GM23338 (cell line): ENCODE measurements at regions not wholly inside any gene's neighbourhood (a gene's known extent, or its start where the extent isn't known, plus 50 kb on each side); places are given as distances from the start of the nearest gene placed in this dataset.

Source experiments
- CREB1 ChIP-seq: fragments of 250-450 bp; sonication (Bioruptor Pico); IDR thresholded peaks from 2 replicates; pipeline ENCODE4 v1.5.0; 2020; ENCODE audit warnings: low read depth, mild to moderate bottlenecking, moderate library complexity
- EZH2 ChIP-seq: fragments of 200-600 bp; sonication (generic); IDR thresholded peaks from one replicate; pipeline ENCODE4 v1.8.0; 2017; ENCODE audit warnings: antibody characterized with exemption, mild to moderate bottlenecking, low read depth; ENCODE audit not compliant: unreplicated experiment
- EZH2phosphoT487 ChIP-seq: fragments of 200-600 bp; sonication (generic); IDR thresholded peaks from one replicate; pipeline ENCODE4 v1.8.1; 2018; ENCODE audit warnings: antibody characterized with exemption; ENCODE audit not compliant: unreplicated experiment
- JUNB ChIP-seq: IDR thresholded peaks from one replicate; pipeline ENCODE4 v1.6.1; 2016; ENCODE audit warnings: antibody characterized with exemption; ENCODE audit not compliant: unreplicated experiment
- NANOG ChIP-seq: IDR thresholded peaks from 2 replicates; pipeline ENCODE4 v1.6.1; 2016; ENCODE audit warnings: antibody characterized with exemption, borderline replicate concordance
- POLR2AphosphoS5 ChIP-seq: IDR thresholded peaks from 2 replicates; pipeline ENCODE4 v1.6.1; 2016; ENCODE audit warnings: antibody characterized with exemption, low read depth
- STAT1 ChIP-seq: IDR thresholded peaks from one replicate; pipeline ENCODE4 v1.6.1; 2016; ENCODE audit warnings: antibody characterized with exemption; ENCODE audit not compliant: unreplicated experiment
- ZNF114 ChIP-seq: fragments of 250-450 bp; sonication (Bioruptor Pico); IDR thresholded peaks from 2 replicates; pipeline ENCODE4 v1.5.0; 2020; ENCODE audit warnings: mild to moderate bottlenecking, moderate library complexity
- ZNF331 ChIP-seq: fragments of 250-450 bp; sonication (Bioruptor Pico); IDR thresholded peaks from 2 replicates; pipeline ENCODE4 v1.5.0; 2020; ENCODE audit warnings: low read depth, mild to moderate bottlenecking, moderate library complexity
- TF ChIP-seq, protein P1 (sequence below), 2 experiments: fragments of 200-600 bp in 1 of 2; sonication (generic) in 1 of 2; conservative IDR thresholded peaks; 2 replicates each; pipeline versions ENCODE4 v1.5.1 to v1.6.1; 2016 to 2017; ENCODE audit warnings: antibody characterized with exemption in 2 of 2, low read depth in 2 of 2, mild to moderate bottlenecking in 2 of 2, moderate library complexity in 1 of 2
- TF ChIP-seq, protein P2 (sequence below): IDR thresholded peaks from 2 replicates; pipeline ENCODE4 v1.6.1; 2016; ENCODE audit warnings: antibody characterized with exemption
- TF ChIP-seq, protein P3 (sequence below): IDR thresholded peaks from one replicate; pipeline ENCODE4 v1.6.1; 2018; ENCODE audit warnings: antibody characterized with exemption; ENCODE audit not compliant: unreplicated experiment
- TF ChIP-seq, protein P4 (sequence below): fragments of 250-450 bp; sonication (Bioruptor Pico); IDR thresholded peaks from 2 replicates; pipeline ENCODE4 v1.5.0; 2020; ENCODE audit warnings: mild to moderate bottlenecking, moderate library complexity

DNA sequence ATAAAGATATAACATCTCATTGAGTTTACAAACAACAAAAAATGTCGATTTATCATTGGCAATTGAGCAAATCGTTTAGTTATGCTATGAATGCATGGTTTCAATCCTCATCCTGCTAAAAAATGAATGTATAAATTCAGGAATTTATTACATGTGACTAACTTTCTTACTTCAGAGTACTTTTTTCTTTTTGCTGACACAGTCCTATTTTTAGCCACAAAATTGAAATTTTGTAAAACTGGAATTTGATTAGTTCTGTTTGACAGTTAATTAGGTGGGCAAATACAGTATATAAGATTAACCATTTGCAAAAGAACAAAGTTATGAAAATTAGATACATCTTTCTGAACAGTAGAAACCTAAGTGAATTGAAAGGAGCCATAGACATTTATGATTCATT, 925.0 kb upstream of the CHORDC1 start:
- TF ChIP-seq, protein P1, sequence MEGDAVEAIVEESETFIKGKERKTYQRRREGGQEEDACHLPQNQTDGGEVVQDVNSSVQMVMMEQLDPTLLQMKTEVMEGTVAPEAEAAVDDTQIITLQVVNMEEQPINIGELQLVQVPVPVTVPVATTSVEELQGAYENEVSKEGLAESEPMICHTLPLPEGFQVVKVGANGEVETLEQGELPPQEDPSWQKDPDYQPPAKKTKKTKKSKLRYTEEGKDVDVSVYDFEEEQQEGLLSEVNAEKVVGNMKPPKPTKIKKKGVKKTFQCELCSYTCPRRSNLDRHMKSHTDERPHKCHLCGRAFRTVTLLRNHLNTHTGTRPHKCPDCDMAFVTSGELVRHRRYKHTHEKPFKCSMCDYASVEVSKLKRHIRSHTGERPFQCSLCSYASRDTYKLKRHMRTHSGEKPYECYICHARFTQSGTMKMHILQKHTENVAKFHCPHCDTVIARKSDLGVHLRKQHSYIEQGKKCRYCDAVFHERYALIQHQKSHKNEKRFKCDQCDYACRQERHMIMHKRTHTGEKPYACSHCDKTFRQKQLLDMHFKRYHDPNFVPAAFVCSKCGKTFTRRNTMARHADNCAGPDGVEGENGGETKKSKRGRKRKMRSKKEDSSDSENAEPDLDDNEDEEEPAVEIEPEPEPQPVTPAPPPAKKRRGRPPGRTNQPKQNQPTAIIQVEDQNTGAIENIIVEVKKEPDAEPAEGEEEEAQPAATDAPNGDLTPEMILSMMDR (conservative IDR thresholded peaks at IDR 0.05; ENCODE audit: low read depth in 2 of 2), result no peak
- no peak for TF ChIP-seq EZH2
- TF ChIP-seq, protein P2, sequence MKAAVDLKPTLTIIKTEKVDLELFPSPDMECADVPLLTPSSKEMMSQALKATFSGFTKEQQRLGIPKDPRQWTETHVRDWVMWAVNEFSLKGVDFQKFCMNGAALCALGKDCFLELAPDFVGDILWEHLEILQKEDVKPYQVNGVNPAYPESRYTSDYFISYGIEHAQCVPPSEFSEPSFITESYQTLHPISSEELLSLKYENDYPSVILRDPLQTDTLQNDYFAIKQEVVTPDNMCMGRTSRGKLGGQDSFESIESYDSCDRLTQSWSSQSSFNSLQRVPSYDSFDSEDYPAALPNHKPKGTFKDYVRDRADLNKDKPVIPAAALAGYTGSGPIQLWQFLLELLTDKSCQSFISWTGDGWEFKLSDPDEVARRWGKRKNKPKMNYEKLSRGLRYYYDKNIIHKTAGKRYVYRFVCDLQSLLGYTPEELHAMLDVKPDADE, result no peak
- TF ChIP-seq JUNB, result no peak
- no peak for TF ChIP-seq EZH2phosphoT487
- TF ChIP-seq, protein P3, sequence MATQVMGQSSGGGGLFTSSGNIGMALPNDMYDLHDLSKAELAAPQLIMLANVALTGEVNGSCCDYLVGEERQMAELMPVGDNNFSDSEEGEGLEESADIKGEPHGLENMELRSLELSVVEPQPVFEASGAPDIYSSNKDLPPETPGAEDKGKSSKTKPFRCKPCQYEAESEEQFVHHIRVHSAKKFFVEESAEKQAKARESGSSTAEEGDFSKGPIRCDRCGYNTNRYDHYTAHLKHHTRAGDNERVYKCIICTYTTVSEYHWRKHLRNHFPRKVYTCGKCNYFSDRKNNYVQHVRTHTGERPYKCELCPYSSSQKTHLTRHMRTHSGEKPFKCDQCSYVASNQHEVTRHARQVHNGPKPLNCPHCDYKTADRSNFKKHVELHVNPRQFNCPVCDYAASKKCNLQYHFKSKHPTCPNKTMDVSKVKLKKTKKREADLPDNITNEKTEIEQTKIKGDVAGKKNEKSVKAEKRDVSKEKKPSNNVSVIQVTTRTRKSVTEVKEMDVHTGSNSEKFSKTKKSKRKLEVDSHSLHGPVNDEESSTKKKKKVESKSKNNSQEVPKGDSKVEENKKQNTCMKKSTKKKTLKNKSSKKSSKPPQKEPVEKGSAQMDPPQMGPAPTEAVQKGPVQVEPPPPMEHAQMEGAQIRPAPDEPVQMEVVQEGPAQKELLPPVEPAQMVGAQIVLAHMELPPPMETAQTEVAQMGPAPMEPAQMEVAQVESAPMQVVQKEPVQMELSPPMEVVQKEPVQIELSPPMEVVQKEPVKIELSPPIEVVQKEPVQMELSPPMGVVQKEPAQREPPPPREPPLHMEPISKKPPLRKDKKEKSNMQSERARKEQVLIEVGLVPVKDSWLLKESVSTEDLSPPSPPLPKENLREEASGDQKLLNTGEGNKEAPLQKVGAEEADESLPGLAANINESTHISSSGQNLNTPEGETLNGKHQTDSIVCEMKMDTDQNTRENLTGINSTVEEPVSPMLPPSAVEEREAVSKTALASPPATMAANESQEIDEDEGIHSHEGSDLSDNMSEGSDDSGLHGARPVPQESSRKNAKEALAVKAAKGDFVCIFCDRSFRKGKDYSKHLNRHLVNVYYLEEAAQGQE, result no peak
- TF ChIP-seq POLR2AphosphoS5, result no peak
- no peak for TF ChIP-seq NANOG
- TF ChIP-seq STAT1, result no peak
- TF ChIP-seq ZNF331 (CRISPR knock-in tag), result no peak
- TF ChIP-seq ZNF114 (CRISPR knock-in tag), result no peak
- TF ChIP-seq CREB1, result no peak
- TF ChIP-seq, protein P4, sequence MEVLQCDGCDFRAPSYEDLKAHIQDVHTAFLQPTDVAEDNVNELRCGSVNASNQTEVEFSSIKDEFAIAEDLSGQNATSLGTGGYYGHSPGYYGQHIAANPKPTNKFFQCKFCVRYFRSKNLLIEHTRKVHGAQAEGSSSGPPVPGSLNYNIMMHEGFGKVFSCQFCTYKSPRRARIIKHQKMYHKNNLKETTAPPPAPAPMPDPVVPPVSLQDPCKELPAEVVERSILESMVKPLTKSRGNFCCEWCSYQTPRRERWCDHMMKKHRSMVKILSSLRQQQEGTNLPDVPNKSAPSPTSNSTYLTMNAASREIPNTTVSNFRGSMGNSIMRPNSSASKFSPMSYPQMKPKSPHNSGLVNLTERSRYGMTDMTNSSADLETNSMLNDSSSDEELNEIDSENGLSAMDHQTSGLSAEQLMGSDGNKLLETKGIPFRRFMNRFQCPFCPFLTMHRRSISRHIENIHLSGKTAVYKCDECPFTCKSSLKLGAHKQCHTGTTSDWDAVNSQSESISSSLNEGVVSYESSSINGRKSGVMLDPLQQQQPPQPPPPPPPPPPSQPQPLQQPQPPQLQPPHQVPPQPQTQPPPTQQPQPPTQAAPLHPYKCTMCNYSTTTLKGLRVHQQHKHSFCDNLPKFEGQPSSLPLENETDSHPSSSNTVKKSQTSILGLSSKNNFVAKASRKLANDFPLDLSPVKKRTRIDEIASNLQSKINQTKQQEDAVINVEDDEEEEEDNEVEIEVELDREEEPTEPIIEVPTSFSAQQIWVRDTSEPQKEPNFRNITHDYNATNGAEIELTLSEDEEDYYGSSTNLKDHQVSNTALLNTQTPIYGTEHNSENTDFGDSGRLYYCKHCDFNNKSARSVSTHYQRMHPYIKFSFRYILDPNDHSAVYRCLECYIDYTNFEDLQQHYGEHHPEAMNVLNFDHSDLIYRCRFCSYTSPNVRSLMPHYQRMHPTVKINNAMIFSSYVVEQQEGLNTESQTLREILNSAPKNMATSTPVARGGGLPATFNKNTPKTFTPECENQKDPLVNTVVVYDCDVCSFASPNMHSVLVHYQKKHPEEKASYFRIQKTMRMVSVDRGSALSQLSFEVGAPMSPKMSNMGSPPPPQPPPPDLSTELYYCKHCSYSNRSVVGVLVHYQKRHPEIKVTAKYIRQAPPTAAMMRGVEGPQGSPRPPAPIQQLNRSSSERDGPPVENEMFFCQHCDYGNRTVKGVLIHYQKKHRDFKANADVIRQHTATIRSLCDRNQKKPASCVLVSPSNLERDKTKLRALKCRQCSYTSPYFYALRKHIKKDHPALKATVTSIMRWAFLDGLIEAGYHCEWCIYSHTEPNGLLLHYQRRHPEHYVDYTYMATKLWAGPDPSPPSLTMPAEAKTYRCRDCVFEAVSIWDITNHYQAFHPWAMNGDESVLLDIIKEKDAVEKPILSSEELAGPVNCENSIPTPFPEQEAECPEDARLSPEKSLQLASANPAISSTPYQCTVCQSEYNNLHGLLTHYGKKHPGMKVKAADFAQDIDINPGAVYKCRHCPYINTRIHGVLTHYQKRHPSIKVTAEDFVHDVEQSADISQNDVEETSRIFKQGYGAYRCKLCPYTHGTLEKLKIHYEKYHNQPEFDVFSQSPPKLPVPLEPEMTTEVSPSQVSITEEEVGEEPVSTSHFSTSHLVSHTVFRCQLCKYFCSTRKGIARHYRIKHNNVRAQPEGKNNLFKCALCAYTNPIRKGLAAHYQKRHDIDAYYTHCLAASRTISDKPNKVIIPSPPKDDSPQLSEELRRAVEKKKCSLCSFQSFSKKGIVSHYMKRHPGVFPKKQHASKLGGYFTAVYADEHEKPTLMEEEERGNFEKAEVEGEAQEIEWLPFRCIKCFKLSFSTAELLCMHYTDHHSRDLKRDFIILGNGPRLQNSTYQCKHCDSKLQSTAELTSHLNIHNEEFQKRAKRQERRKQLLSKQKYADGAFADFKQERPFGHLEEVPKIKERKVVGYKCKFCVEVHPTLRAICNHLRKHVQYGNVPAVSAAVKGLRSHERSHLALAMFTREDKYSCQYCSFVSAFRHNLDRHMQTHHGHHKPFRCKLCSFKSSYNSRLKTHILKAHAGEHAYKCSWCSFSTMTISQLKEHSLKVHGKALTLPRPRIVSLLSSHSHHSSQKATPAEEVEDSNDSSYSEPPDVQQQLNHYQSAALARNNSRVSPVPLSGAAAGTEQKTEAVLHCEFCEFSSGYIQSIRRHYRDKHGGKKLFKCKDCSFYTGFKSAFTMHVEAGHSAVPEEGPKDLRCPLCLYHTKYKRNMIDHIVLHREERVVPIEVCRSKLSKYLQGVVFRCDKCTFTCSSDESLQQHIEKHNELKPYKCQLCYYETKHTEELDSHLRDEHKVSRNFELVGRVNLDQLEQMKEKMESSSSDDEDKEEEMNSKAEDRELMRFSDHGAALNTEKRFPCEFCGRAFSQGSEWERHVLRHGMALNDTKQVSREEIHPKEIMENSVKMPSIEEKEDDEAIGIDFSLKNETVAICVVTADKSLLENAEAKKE, result no peak
